ENCODE measurements at regions not wholly inside any gene's neighbourhood (a gene's known extent, or its start where the extent isn't known, plus 50 kb on each side); places are given as distances from the start of the nearest gene placed in this dataset.
"Not testable (repeated sequence)": the region's sequence is repeated elsewhere in the genome, so short reads cannot be mapped to it uniquely, and the experiment has no call there.

DNA sequence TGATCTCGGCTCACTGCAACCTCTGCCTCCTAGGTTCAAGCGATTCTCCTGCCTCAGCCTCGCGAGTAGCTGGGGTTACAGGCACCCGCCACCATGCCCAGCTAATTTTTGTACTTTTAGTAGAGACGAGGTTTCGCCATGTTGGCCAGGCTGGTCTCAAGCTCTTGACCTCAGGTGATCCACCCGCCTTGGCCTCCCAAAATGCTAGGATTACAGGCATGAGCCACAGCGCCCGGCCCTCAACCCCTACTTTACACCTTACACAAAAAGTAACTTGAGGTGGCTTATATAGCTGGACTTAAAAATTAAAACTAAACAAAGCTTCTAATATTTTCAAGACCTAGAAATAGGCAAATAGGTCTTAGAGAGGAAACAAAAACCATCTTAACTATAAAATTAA lies 524.0 kb upstream of the FAM174A start:
- ATAC-seq = not testable (repeated sequence)

DNA sequence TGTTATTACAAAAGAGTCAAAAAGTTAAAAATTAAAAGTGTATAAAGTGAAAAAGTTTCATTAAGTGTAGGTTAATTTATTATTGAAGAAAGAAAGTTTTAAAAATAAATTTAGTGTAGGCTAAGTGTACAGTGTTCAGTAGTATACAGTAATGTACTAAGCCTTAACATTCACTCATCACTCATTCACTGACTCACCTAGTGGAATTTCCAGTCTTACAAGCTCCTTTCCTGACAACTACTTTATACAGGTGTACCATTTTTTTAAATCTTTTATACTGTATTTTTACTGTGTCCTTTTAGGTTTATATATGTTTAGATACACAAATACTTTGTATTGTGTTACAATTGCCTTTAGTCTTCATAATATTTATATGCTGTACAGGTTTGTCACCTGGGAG lies 530.2 kb upstream of the FAM174A start:
- ATAC-seq = no peak

DNA sequence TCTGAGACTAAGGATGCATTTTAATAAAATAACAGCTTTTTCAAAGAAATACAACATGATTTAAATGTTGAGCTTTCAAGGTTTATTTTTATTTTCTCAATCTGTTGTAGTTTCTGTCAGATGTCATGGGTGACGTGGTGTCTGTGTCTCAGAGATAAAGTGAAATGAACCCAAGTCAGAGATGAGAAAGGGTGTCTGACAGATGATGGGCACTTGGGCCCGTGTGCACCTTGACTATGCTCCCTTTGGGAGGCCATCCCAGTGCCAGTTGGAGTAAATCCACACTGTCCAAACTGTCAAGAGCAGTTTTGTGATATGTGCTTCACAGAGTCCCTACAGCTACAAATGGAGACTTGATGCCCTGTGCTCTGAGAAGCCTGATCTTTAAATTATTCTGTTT lies 536.9 kb upstream of the FAM174A start:
- ATAC-seq = no peak

DNA sequence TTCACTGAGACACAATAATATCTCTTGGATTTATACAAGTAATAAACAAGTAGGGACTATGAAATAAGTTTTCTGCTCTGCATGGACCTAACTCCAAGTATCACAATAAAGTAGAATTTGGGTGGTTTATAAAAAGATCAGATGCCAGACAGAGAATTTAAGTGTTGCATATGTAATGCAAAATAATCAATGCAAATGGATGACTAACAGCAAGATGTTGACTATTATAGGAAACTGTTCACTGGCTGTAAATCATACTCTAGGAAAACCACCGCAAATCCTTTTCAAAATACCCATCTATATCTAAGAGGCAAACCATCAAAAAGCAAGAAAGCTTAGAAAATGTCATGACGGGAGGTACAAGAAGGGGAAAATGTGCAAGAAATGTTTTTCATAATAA lies 539.8 kb upstream of the FAM174A start:
- no peak for ATAC-seq

DNA sequence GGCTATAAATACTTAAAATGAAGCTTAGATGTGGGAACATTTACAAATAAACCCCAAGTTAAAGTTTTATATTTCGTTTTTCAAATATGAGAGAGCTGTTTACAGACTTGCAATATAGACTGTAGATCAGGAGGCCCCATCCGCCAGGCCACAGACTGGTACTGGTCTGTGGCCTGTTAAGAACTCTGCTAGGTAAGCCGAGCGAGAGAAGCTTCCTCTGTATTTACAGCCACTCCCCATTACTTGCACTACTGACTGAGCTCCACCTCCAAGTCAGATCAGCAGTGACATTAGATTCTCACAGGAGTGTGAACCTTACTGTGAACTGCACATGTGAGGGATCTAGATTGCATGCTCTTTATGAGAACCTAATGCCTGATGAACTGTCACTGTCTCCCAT lies 561.4 kb upstream of the FAM174A start:
- ATAC-seq = no peak

DNA sequence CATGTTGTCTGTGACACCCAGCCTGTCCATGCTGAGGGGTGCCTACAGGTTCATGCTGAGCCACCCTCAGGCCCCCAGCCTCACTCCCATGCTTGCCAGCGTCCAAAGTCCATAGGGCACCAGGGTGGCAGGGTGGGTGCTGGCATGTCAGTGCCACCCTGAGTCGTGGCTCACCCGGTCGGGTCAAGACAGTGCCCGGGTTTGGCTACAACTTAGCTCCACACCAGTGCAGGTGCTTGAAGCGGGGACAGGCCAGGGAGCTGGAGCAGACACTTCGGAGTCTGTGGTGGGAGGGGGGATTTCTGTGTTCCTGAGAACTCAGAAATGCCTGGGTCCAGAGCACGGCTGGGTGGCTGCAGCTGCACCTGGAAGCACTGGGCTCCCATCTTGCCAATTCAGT lies 579.2 kb upstream of the FAM174A start:
- ATAC-seq = no peak

DNA sequence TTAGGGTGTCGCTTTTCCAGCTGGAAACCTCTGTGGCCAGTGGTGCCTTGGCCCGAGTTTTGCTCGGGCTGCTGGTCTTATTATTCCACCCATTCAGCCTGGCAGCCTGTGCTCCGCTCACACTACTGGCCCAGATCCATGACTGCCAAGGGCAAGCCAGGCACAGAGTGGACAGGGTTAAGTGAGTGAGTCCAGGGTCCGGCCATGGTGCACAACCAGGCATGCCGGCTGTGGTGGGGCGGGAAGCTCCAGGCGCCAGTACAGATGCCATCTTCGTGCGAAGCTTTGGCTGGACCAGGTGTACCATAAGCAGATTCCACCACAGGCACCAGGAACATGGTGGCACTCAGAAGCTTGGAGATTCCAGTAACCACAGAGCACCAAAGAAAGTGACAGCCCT lies 580.2 kb upstream of the FAM174A start:
- no peak for ATAC-seq

DNA sequence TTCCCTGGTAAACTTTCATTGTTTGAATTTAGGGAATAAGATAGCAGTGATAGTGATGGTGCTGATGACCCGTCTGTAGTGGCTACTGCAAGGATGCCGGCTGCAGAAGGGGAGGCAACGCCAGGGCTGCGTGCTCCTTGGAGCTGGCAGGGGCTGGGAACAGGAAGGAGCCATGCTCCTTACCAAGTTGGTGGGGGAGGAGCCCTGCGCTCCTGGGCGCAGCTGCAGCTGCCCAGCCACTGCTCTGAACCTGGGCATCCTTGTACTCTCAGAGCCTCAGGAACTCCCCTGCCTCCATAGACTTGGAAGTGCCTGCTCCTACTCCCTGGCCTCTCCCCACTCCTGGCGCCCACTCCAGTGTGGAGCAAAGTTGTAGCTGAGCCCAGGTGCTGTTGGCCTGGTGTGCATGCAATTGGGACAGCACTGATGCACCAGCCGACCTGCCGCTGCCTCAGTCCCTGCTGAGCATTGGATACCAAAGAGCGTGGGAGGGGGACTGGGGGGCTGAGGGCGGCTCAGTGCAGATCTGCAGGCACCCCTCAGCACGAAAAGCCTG lies 585.1 kb upstream of the FAM174A start:
- no peak for ATAC-seq

DNA sequence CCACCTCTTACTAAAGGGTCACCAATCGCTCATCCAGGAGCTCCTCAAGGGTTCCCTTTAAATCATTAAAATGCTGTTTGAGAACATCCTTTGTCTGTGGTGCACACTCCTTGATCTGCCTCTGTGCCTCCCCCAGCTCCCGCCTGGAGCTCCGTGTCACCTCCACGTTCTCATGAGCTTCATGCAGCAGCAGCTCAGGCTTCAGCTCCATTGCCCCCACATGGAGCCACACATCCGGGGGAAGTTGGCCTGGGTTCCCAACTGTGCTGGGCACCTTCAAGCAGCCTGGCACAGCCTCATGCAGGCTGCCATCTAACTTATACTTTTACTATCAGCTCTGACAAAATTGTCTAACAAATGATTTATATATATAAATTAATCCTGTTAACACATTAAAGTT lies 585.8 kb upstream of the FAM174A start:
- no peak for ATAC-seq

DNA sequence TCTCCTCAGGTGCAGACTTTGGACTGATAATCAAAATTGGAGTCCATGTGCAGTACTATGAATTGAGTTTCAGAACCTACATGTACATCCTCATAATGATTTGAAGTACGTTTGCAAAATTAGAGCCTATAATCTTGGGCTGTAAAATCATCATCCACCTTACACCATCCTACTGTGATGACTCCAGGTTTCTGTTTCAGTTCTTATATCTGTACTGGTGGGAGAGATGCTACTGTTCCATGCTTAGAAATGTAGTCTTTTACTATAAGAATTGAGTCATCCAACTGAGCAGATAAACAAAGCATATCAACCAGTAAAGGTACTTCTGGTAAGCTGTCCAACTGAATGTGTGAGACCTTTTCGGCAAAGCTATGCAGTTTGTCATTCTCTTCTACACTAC lies 586.3 kb upstream of the FAM174A start:
- ATAC-seq = peak in 1 of 2 donors; percentile 13

DNA sequence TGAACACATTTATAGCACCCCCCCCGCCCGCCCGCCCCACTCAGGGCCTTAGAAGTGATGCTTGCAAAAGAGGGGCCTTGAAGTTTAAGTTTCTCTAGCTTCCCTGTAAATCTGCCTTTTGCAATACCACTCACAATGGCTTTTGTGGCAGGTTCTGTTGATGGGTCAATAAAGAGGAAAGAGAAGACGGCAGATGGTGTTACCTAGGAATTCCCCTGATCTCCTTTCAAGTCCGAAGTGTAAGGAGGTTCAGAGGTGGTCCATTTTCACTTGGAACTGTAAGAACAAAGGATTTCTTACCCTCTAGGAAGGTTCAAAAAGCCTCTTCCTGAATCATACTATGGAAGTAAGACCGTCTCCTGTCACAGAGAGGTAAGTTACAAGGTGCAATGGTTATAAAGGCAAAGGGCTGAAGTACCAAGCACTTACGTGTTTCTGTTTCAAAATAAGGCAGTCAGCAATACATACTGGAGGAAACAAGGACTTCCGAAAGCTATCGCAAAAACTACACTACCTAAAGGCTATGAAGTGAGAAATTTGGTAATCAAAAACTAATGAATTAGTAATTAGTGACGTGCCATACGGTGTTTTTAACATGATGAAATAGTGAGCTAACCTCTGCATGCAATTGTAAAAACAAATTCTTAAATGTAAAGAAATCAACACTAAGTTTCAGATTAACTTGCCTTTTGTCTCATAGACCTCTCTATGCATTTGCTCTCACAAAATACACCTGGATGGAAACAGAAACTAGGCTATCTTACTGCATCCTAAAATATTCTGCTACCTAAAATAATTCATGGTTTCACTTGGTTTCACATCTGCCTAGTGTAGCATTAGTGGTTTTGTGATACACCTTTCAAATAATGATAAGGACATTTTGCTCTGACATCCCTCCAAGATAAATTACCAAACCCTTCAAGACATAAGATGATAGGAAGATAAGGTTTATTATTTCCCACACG lies 589.4 kb upstream of the FAM174A start:
- no peak for ATAC-seq

DNA sequence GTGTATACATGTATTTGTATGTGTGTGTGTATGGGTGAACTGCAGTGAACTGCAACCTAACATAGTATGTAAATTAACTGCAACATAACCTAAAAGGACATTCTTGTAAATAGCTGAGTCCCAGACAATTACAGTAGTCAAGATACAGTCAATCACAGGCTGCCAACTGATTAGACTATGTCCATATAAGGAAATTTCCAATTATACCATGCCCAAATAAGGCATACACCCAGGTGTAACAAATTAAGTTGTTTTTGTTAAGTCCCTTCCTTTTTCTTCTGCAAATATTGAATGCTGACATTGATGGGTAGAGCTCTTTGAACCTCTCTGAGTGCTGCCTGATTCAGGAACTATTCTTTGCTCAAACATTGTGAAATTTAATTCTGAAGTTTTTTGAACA lies 594.6 kb upstream of the FAM174A start:
- ATAC-seq = no peak

DNA sequence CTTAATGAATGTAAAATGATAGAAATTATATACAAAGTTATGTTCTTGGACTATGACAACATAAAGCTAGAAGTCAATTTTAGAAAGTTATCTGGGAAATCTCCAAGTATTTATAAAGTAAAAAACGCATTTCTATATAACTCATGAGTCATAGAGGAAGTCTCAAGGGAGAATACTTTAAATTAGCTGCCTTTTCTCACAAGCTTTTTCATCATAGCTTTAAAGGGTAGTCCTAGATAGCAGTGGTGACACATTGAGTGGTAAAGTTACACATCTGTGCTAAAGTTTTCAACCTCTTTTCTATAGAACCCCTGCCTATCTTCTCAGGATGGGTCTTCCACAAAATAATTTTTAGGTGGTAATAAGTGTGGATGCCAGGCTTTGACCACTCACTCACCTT lies 598.3 kb upstream of the FAM174A start:
- ATAC-seq = no peak

DNA sequence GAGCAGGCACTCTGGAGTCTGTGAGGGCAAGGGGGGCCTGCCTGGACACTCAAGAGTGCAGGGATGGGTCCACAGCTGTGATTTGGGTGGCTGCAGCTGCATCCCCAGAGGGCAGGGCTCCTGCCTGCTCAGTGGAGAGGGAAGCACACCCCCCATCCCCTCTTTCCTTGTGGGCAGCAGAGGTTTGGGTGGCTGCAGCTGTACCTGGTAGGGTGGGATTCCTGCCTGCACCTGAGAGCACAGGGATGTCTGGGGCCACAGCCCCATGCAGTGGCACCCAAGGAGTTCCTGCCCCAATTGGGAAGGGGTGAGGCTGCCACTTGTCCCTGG lies 605.4 kb upstream of the FAM174A start:
- no peak for ATAC-seq

DNA sequence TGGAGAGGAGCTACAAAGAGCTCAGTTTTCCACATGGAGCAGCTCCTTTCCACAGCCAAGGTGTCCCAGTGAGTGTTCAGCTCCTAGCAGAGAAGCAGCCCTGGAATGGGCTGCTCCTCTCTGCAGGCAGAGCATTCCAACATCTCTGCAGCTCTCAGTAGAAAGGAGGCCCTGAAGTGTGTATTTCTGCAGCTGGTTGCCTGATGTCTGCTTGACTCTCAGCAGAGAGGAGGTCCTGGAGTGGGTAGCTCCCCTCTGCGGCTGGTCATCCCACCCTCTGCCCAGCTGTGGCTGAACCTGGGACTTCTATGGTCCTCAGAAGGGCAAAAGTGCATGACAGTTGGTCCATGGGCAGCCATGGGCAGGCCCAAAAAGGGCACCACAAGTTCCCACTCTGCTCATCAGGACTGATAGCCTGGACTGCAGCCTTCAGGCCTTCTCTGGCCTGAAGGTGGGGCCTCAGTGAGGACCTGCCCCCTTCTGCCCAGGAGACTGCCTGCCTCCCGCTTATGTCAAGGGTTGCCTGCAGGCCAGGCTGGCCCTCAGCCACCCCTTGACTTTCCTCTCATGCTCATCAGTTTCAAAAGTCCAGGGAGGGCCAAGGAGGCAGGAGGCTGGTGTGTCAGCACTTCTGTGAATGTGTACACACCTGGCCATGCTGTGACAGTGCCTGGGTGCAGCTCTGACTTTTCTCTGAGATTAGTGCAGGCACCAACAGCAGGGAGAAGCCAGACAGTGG lies 605.9 kb upstream of the FAM174A start:
- no peak for ATAC-seq

DNA sequence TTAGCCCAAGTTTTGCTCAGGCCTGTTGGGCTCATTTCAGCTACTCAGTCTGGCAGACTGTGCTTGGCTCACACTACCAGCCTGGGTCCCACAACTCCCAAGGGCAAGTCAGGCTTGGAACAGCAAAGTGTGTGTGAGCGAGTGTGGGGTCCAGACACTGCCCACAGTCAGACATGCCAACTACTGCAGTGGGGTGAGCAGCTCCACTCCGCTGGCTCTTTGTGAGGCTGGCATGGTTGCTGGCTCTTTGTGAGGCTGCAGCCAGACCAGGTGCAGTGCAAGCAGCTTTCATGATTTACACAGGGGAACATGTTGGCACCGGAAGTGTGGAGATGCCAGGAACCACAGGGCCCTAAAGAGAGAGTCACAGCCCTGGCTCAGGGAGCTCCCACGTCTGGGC lies 606.7 kb upstream of the FAM174A start:
- no peak for ATAC-seq

DNA sequence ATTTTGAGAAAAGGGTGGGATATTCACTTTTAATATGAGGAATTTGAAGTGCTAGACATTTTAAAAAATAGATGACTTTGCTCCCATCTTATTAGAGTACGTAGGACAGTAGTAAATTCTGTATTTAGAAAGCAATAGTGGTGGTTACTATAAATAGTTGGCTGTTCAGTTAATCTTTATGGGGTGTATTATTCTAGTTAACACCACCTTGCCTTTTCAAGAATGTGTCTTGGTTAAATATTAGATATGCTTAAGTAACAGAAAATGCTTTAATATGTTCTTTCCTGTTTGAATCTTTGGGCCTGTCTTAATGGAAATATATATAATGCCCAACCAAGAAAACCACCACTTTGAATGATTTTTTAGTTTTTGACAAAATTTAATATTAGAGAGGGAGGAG lies 608.7 kb upstream of the FAM174A start:
- no peak for ATAC-seq

DNA sequence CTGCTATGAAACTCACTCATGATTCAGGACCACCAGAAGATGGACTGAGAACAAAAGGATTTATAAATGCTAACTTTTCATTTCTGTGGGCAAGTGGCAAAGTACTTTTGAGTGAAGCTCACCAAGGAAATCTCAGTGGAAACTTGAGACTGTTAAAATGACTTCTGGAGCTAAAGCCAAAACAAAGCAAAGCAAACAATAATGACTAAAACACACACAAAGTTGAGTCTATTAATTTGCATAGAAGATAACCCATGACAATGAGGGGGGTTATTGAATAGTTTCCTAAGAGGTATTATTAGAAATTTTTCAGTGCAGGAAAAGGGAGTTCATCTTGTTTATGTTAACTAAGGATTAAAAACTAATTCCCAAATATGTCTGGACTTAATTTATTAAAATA lies 612.8 kb upstream of the FAM174A start:
- ATAC-seq = no peak

DNA sequence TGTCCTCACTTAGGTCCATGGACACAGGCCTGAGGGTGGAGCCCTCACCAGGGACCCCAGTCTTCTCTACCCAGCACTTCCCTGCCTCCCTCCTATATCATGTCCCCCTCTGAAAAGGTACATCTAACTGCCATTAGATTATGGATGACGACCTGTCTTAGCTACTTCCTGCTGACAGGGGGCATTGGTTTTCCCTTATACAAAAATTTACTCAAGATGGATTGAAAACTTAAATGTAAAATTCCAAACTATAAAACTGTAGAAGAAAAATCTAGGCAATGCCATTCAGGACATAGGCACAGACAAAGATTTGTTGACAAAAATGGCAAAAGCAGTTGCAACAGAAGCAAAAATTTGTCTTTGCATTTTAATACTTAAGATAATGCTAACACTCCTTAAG lies 623.2 kb upstream of the FAM174A start:
- no peak for ATAC-seq

DNA sequence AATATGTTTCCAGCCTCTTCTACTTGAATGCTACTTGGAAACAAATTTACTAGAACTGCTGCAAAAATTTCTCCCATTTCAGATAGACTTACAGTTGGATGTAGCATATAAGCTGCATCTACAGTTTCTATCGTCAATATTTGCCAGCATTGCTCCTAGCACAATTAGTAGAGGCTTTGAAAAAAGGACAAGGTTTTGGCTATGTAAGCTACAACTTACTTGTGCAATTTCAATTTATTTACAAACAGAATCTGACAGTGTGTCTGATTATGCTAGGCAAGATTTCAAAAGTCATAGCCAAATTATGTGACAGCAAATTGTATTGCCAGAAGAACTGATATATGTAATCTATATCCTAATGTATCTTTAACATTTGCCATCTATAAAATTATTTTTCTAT lies 628.4 kb upstream of the FAM174A start:
- ATAC-seq = no peak

DNA sequence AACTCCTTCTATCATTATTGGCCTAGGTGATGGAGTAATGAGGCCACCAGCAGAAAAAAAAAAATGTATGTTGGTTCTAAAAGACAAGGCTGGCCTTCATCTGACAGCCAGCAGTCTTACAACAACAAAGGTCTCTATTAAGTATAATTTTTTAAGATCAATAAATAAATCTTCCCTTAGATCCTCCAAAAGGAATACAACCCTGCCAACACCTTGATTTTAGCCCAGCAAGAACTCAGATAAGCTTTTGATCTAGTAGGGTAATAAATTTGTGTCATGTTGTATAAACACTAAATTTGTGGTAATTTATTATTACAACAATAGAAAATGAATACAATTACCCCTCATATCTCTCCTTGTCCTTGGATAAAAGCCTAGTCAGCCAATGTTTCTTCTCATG lies 633.2 kb upstream of the FAM174A start:
- ATAC-seq = no peak

DNA sequence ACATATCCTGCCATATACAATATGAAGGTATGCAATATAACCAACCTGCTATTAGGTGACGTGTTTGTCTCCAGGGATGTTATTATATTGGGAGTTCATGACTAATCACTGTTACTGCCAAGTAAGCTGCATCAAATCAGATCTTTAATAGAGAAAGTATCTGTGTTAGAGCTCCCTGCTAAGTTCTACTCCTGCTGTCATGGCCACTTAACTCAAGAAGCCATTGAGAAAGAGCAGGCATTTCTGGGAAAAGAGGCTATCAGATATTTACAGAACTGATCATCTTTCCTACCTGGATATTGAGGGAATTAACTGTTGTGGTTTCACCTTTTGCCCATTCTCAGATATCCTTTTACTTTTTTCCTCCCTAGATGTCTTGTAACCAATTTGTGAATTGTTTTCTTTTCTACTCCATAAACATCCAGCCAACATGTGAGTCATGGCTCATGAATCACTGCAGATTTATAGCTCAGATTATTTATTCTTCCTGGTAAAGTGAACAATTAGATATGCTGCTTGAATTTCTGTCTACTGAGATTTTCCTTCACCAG lies 634.8 kb upstream of the FAM174A start:
- no peak for ATAC-seq

DNA sequence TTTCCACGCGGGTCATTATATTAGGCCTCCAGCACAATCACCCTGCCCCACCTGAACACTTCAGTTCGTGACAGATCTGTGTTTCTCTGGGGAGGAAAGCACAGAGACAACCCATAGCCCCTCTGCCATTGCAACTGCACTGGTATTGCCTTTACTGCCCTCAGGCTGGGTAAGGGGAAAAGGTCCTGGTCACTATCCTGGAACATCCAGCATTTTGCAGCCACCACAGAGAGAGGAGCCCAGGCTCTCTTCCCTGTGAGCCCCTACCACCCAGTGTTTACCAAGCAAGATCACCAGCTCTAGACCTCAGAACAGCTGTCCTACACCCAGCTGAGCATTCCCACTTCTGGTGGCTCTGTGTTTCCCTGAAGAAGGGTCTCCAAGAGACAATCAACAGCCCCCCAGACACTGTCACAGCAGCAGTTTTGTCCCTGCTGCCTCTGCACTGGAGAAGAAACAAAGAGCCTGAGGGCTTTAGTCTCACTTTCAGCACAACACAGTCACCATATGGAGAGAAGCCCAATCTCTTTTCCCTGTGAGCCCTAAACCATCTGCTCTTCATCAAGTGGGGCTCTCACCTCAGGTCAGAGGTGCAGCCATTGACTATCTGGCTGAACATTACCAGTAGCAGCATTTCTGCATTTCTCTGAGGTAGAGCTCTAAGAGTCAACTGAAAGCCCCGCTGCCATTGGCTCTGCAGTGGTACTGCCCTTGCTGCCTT lies 655.2 kb upstream of the FAM174A start:
- ATAC-seq = no peak

Measured in activated CD4-positive, CD25-positive, alpha-beta regulatory T cell treated with anti-CD3 and anti-CD28 coated beads, Interleukin-2, amount 50 U/mL, for 24 hours (primary cell).